CD4-positive, alpha-beta T cell treated with Interleukin-17A for 1 hour (primary cell): ENCODE measurements at regions not wholly inside any gene's neighbourhood (a gene's known extent, or its start where the extent isn't known, plus 50 kb on each side); places are given as distances from the start of the nearest gene placed in this dataset.

ENCODE experiments used
- DNase-seq: peaks from one replicate; pipeline ENCODE4 v3.0.0-alpha.2; 2020

- no peak for DNase-seq
Measured at GRCh38 chr10:78784546-78784945, 284.2 kb upstream of the ZMIZ1 start.

DNA sequence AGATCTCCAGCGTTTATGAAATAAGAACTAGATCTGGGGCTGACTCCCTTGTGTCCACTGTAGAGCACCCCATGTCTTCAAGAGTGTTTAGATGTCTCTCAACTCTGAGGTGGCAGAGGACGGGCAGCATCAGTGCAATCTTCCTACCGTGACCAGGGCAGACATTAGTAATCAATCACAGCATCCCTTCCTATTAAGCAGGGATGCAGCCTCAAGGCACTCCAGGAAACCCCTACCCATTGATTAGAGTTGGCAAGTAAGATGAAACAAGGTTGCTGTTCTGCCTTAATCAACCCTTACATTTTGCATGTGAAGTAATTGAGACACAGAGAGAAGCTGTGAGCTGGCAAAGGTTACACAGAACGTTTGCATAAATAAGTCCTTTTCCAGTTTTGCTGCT is 283.7 kb upstream of the ZMIZ1 start:
- no peak for DNase-seq

DNA sequence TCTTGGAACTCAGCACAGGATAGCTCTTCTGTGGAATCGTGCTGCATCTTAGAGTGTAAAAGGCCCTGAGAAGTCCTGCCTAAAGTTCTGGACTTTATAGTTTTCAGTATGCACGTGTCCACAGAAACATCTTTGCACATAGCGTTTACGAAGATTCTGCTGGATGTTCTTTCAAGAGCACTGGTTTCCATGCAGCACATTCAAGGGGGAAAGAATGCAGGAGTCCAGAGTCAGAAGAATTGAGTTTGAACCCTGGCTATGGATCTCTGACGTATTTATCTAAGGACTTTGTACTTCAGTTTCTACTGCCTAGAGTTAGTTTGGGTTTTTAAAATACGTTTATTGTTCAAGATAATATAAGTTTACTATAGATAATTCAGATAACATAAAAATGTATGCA is 282.8 kb upstream of the ZMIZ1 start:
- DNase-seq, result no peak

DNA sequence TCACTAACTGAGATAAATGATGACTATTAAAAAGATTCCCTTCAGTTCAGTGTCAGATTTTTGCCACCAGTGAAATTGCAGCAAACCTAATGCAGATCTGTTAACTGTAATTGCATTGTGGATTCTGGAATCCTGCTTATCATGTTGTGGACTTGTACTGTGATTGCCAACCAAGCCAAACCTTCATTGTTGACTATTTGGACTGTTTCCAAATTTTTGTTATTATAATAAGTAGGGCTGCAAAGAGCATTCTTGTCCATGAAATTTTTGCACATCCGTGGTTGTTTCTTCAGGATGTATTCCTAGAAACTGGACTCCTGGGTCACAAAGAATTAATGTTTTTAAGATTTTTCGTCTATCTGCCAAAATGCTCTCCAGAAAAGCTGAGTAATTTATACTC is 281.6 kb upstream of the ZMIZ1 start:
- no peak for DNase-seq

DNA sequence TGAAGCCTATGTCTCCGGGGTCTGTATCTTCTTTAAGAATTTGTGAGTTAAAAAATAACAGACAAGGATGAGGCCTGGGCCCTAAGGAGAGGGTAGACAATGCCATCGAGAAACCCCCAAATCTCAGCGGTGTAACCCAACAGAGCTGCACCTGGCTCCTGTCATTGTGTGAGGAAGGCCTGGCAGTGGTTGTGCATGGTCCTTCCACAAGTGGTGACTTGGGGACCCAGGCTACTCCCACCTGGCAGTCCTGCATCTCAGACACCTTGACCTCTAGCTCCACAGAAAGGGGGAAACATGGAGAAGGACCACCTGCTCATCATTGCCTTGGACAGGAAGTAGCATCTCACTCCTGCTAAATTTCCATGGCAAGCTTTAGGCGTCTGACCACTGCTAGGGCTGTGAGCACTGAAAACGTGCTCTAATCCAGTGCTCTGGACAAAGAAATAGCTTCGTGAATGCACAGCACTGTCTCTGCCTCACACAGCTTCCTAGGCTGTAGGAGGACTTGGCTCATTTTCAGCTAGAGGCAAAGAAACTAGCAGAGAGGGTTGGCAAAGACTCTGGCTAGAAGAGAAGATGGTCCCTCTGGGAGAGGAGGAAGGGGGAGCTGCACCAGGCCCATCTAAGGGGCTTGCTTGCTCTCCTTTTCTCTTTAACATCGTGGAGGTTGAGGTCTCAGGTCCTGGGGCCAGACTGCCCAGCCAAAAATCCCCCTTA is 273.9 kb upstream of the ZMIZ1 start:
- no peak for DNase-seq

DNA sequence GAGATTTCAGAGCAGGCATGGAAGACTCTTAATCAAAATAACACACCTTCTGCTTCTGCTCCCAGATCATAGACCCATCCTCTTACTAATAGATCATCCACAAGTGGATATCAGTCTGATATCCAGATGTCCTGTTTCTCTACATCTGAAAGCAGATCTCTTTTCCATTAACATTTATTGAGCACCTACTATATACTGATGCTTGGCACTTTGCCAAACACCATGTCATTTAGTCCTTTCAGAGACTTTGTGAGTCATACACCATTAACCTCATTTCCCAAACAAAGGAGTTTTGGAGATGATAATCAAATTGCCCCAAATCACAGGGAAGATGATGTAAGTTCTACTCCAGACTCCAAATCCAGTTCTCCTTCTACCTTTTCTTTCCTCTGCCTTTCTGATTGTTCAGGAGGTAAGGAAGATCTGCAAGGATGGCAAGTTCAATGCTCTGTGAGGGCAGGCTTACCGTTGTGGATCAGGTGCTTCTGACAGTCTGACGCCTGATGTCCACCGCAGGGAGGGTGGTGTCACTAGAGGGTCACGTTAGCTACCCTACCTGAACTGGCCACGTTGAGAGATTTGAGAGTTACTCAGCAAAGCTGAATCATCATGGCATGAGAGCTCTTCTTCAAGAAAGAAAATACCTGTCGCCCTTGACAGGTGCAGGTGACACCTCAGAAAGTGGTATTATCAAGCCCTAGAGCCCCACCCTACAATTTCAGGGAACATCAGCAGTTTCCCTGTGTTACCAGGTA is 269.6 kb upstream of the ZMIZ1 start:
- no peak for DNase-seq

- no peak for DNase-seq
Measured at GRCh38 chr10:78800006-78800405, 268.8 kb upstream of the ZMIZ1 start.

GRCh38 chr10:78800535-78801320 is 268.0 kb upstream of the ZMIZ1 start:
- DNase-seq, result no peak

GRCh38 chr10:78802431-78802830 is 266.3 kb upstream of the ZMIZ1 start:
- DNase-seq, result no peak

- no peak for DNase-seq
Measured at GRCh38 chr10:78802866-78803265, 265.9 kb upstream of the ZMIZ1 start.

- DNase-seq, result no peak
Measured at GRCh38 chr10:78803710-78804109, 265.1 kb upstream of the ZMIZ1 start.

DNA sequence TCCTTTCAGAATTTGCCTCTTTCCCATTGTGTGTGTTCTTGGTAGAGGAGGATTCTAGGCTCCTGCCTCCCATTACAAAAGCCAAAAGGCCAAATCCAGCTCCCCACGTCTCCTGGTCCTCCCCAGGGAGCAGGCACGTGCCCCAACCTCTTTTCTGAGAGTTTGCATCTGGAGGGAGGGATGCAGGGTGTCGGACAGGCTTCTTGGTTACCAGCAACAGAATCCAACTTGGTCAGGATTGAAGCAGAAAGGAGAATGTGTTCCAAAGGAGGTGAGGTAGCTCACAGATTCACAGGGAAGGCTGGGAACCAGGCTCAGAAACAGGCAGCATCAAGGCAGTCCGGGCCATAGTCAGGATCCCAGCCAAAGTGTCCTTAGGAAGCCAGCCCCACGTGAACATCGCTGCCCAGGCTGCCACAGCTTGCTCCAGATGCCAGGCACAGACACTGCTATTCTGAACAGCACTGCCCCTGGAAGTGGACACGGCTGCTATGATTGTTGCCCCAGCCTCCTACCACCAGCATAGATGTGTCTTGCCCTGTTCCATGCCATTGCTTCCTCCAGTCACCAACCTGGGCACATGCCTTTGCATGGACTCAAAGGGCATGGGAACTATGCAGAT is 264.2 kb upstream of the ZMIZ1 start:
- DNase-seq, result no peak

DNA sequence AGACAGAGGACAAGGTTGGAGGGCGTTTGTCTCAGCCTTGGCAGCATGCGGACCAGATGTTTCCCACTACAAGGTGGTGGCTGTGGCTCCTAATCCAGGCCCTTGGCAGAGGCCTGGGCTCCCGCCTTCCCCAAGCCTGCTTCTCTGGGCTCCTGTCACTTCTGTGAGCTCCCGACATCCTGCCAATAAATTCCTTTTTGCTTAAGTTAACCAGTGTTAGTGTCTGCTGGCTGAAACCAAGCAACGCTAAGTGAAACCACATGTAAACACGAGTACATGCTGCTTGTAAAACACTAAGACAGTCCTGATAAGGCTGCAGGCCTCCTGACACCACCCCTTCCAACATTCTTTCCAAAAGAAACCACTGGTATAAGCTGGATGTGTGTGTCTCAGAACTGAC is 263.6 kb upstream of the ZMIZ1 start:
- DNase-seq, result no peak

DNA sequence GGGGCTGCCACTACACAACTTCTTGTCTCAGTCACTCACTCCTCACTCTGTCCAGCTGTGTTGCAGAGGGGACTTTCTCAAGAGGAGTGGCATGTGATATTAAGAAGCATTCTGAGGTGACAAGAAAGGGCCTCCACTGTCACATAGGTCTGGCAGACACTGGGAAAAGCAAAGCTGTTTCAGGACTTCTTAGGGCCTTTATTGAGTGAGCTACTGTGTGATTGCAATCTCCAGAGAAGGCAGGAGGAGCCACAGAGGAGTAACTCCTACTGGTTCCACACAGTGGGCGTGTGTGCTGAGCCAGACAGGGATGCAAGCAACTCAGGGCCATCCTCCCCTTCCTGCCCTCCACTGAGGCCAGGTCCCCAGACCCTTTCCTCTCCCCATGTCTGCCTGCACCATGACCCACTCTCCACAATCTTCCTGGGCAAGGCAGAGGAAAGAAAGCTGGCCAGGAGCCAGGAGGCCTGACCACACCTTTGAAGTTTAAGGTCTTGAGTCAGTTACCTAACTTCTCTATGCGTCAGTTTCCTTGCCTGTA is 262.0 kb upstream of the ZMIZ1 start:
- no peak for DNase-seq

GRCh38 chr10:78807504-78808203 is 261.1 kb upstream of the ZMIZ1 start:
- DNase-seq, result no peak

- DNase-seq, result no peak
Measured at GRCh38 chr10:78808286-78808685, 260.5 kb upstream of the ZMIZ1 start.

GRCh38 chr10:78808736-78809367 is 259.9 kb upstream of the ZMIZ1 start:
- no peak for DNase-seq

GRCh38 chr10:78811174-78811573 is 257.6 kb upstream of the ZMIZ1 start:
- DNase-seq, result no peak

DNA sequence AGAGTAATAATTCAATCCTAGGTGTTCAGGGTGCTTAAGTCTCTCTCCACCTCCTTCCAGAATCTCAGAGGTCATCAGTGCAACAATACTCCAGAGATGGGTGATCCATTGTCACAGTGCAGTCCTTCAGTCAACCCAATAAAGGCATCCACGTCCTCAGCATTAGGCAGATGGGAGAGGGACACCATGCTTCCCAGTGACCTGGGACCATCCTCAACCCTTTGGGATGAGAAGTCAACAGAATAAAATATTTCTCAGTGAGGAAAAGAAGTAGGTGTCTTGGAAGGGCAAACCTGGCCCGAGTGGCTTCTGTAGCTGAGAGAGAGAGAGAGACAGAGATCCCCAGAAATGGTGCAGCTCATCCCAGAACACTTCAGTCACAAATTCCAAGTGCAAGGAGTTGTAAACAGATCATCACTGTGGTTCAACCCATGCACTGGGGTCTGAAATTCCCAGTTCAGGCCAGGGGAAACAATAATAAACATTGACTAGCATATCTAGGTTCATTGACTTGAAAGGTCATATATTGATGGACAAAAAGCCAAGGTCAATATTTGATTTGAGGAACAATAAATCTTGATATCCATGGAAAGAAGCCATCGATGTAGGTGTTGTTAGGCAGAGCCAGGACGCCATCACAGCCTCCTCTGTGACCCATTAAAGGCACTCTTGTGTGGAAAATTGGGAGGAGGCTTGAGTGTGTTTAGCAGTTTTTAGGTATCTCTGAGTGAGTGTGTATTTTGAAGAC is 256.0 kb upstream of the ZMIZ1 start:
- DNase-seq, result no peak

GRCh38 chr10:78813526-78813925 is 255.2 kb upstream of the ZMIZ1 start:
- no peak for DNase-seq

DNA sequence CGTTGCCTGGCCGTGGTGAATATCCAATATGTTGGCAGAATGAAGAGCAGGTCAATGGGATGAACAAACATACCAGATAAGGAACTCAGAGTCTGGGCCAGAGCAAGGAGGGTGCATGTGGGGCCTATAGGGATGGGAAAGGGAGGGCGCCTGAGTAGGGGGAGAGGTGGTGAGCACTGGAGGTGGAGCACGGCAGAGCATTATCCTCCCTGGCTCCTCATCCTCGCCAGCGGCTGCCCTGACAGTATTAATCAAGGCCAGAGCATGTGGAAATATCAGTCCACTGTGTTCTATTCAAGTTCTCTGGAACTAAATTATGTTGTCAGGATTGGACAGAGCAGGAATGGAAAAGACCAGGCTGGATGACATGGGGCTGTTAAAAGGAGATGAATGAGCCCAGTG is 254.8 kb upstream of the ZMIZ1 start:
- DNase-seq, result no peak
